GM21367 (cell line): ENCODE measurements at regions not wholly inside any gene's neighbourhood (a gene's known extent, or its start where the extent isn't known, plus 50 kb on each side); places are given as distances from the start of the nearest gene placed in this dataset.
"Not testable (repeated sequence)": the region's sequence is repeated elsewhere in the genome, so short reads cannot be mapped to it uniquely, and the experiment has no call there.

Source experiments
- ATAC-seq: cut with Tn5 transposase; IDR thresholded peaks from one replicate; pipeline ENCODE4 v1.9.1; 2021; ENCODE audit not compliant: unreplicated experiment

- no peak for ATAC-seq
These were observed 254.7 kb upstream of the RGMB start for GRCh38 chr5:98518754-98519153.

DNA sequence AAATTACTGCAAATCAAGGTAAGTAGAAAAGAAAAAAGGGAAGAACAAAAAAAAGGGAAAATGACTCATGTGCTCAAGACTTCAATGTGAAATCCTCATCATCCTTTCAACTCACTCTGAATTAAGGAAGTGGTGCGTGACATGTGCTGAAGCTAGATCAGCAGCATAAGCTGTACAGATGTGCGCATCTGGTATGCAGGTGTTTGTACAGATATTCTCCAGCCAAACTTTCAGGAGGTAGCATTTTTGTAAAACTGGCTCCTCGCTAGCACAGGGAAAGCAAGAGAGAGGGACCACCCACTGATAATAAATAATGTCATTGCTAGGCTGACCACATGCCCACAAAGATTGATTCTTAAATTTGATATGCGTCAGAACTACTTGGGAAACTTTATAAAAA, 253.9 kb upstream of the RGMB start:
- no peak for ATAC-seq

DNA sequence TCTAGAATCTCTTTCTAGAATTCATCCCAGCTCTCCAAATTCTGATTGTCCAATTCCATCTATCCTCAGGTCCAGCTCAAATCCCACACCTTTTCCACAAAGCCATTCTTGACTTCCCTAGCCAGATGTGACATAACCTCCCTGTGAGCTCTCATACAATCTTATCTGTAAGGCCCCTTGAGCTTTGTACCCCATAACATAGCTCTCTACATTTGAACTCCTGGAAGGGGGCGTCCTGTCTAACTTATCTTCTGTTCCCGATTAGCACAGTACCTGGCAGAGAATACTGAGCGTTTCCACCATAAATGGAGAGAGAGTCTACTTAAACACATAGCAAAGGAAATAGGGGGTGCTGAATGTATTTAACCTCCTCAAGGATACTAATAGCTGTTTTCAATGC, 251.6 kb upstream of the RGMB start:
- ATAC-seq, result no peak

GRCh38 chr5:98524773-98525172, 248.7 kb upstream of the RGMB start:
- ATAC-seq, result no peak

- ATAC-seq, result no peak
These were observed 245.6 kb upstream of the RGMB start for GRCh38 chr5:98527846-98528245.

GRCh38 chr5:98529321-98529720, 244.1 kb upstream of the RGMB start:
- ATAC-seq, result no peak

GRCh38 chr5:98530224-98530623, 243.2 kb upstream of the RGMB start:
- ATAC-seq, result no peak

GRCh38 chr5:98535901-98536300, 237.6 kb upstream of the RGMB start:
- no peak for ATAC-seq

DNA sequence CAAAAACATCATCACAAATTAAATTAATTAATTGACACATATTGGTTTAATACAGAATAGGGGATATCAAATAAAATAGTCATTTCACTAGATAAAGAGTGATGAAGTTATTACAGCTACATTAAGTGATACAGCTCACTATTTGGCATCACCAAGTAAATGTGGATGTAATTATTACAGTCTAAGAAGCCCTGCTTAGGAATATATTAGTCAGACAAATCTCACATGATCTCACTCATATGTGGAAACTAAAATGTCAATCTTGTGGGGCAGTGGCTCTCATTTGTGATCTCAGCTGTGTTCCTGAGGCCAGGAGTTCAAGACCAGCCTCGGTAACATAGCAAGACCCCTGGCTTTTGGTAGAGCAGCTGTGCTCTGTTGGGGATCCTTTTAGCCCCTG, 233.4 kb upstream of the RGMB start:
- no peak for ATAC-seq

DNA sequence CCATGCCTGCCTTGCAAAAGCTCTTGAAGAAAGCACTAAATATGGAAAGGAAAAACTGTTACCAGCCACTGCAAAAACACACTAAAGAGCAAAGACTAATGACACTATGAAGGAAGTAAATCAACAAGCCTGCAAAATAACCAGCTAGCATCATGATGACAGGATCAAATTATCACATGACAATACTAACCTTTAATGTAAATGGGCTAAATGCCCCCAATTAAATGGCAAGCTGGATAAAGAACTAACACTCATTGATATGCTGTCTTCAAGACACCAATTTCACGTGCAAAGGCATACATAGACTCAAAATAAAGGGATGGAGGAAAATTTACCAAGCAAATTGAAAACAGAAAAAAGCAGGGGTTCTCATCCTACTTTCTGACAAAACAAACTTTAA, 231.8 kb upstream of the RGMB start:
- ATAC-seq, result no peak

GRCh38 chr5:98543490-98543889, 230.0 kb upstream of the RGMB start:
- ATAC-seq, result no peak

DNA sequence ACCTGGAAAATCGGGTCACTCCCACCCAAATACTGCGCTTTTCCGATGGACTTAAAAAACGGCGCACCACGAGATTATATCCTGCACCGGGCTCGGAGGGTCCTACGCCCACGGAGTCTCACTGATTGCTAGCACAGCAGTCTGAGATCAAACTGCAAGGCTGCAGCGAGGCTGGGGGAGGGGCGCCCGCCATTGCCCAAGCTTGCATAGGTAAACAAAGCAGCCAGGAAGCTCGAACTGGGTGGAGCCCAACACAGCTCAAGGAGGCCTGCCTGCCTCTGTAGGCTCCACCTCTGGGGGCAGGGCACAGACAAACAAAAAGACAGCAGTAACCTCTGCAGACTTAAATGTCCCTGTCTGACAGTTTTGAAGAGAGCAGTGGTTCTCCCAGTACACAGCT, 226.5 kb upstream of the RGMB start:
- not testable (repeated sequence) for ATAC-seq

GRCh38 chr5:98556712-98557111, 216.8 kb upstream of the RGMB start:
- no peak for ATAC-seq

- ATAC-seq, result no peak
These were observed 215.5 kb upstream of the RGMB start for GRCh38 chr5:98557916-98558315.

GRCh38 chr5:98563885-98564653, 209.4 kb upstream of the RGMB start:
- no peak for ATAC-seq

DNA sequence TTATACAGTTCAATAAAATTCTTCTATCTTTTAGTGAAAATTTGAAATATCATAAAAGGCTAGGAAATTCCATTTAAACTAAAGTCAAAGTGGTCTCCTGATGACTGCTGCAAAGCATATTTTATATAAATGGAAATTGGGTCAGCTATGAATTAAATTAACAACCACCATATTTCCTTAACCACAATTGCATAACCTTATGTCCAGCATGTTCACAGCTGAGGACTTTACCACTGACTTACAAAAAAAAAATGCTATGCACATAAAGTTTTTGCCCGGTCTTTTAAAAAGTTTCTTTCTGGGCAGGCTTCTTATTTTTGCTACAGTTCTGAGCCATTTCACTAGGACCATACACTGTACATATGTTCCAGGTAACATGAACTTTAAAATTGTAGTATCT, 208.6 kb upstream of the RGMB start:
- ATAC-seq, result no peak

DNA sequence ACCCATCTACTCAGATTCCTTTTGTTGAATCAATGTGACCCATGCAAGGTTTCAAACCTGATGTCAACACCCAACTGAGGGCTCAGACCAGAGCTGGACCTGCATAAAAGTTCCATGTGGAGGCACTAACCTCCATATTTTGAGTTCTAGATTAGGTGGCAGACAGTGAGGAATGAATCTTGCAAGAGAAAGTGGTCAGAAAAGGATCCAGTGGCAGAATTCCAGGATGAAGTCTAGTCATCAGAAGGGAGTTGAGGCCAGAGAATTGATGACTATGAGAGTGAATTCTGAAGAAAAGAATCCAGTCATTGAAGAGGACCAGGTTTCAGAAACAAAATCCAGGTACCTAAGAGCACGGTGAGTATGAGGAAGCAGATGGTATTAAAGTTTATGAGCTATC, 205.1 kb upstream of the RGMB start:
- ATAC-seq, result no peak

GRCh38 chr5:98569288-98569687, 204.2 kb upstream of the RGMB start:
- no peak for ATAC-seq

- ATAC-seq, result no peak
These were observed 203.5 kb upstream of the RGMB start for GRCh38 chr5:98570010-98570409.

DNA sequence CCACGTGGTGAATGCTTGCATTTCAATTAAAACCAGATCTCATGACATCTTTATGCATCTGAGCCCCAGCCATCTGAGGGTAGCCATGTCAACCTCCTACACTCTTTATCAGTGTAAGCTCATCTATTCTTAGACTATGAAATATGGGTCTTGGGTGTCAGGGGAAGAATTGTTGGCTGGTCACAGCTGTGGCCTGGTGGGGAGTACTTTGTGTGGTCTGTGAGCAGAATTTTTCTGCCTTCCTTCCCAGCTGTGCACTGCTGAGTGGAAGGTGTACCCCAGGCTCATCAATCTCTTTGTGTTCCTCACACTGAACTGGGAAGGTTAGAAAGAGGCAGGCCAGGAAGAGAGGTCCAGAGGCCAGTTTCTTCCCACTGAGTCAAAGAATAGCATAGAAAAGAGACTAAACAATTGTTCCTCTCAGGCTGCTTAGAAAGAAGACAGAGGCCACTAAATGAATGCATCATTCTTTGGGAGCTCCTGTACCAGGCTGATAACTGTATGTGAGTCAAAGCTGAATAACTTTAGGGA, 202.7 kb upstream of the RGMB start:
- ATAC-seq, result no peak

DNA sequence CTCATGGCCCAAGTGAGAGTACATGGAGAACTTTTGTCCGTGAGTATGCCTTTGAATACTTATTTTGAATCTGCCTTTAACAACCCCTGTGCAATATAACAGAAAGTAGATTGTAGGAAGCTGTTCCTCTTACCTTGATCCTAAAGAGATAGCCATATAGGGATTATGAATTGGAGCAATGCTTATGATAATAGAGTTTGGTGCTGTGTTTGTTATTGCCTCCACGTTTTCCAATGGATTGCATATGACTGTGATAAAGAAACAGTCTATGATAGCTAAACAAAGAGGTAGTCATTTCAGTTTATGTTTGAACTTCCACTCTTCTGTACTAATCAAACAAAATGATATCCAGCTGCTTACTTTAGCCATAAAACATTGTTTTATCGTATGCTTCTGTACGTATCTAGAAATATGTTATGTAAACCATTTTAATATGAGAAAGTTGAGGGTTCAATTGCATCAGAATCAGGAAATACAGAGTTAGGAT, 199.6 kb upstream of the RGMB start:
- no peak for ATAC-seq

DNA sequence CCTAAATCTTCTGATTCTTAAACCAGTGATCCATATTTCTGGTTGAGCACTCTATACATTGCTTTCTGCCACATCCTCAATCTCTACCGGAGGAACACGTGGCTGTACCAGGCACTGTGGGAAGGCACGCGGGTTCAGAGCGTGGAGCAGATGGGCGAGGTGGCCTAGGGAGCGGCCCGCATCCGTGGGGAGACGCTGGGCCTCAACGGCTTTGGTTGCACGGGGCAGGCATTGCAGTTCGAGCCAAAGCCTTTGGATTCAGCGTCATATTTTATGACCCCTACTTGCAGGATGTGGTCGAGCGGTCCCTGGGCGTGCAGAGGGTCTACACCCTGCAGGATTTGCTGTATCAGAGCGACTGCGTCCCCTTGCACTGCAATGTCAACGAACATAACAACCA, 197.2 kb upstream of the RGMB start:
- no peak for ATAC-seq

DNA sequence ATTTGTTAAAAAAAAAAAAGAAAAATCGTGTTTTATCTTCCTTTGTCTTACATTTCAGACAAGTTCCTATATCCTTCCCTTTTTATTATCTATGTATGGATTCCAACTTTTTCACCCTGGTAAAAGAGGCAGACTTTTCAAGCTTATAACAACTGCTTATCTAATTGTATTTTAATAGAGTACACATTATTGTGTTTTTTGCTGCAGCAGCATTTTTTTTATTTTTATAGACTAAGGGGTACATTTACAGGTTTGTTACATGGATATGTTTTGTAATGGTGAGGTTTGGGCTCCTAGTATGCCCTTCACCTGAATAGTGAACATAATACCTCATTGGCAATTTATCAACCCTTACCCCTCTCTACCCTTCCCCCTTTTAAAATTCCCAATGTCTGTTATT, 195.0 kb upstream of the RGMB start:
- ATAC-seq, result no peak
